ENCODE measurements at regions not wholly inside any gene's neighbourhood (a gene's known extent, or its start where the extent isn't known, plus 50 kb on each side); places are given as distances from the start of the nearest gene placed in this dataset.

- TF ChIP-seq, protein P1, sequence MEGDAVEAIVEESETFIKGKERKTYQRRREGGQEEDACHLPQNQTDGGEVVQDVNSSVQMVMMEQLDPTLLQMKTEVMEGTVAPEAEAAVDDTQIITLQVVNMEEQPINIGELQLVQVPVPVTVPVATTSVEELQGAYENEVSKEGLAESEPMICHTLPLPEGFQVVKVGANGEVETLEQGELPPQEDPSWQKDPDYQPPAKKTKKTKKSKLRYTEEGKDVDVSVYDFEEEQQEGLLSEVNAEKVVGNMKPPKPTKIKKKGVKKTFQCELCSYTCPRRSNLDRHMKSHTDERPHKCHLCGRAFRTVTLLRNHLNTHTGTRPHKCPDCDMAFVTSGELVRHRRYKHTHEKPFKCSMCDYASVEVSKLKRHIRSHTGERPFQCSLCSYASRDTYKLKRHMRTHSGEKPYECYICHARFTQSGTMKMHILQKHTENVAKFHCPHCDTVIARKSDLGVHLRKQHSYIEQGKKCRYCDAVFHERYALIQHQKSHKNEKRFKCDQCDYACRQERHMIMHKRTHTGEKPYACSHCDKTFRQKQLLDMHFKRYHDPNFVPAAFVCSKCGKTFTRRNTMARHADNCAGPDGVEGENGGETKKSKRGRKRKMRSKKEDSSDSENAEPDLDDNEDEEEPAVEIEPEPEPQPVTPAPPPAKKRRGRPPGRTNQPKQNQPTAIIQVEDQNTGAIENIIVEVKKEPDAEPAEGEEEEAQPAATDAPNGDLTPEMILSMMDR (IDR thresholded peaks at IDR 0.05) = no peak
These were observed 90.2 kb upstream of the KCNMB2 start for GRCh38 chr3:178446059-178446458.

GRCh38 chr3:178450476-178450875 lies 85.8 kb upstream of the KCNMB2 start:
- TF ChIP-seq, protein P1 (IDR thresholded peaks at IDR 0.05) = no peak

GRCh38 chr3:178451799-178452198 lies 84.4 kb upstream of the KCNMB2 start:
- TF ChIP-seq, protein P1 (IDR thresholded peaks at IDR 0.05) = no peak

DNA sequence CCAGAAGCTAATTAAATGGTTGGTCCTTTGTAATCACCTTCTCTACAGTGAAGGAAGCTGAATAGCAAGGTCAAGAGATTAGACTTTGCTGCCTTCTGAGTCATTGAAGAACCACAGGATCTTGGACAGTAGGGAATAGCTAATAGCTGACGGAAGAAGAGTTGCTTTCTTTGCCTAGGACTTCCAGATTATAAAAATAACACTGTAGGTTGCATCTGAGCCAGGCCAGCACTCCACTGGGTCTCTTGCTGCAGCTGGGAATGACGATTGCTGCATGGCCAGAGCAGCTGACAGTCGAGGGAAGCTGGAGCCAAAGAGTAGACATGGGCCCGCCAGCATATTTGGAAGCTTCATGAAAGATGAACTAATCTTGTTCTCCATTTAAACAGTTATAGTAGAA lies 81.5 kb upstream of the KCNMB2 start:
- TF ChIP-seq, protein P1 (IDR thresholded peaks at IDR 0.05) = no peak

DNA sequence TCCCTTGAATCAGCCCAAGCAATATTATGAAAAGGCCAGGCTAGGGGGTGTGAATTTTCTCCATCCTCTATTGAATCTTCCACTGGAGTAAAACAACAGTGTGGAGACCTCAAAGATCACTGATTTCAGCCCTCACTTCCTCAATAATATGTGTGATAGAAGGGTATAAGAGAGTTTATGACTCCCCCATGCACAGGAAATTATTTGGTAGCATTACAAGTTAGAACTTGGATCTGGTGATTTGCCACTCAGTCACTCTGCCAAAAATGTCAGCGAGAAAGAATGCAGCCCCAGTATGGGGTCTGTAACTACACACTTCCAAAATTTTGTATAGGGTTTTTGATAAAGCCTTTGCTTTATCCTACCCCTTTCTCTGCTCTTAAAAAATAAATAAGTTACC lies 81.0 kb upstream of the KCNMB2 start:
- TF ChIP-seq, protein P1 (IDR thresholded peaks at IDR 0.05) = no peak

DNA sequence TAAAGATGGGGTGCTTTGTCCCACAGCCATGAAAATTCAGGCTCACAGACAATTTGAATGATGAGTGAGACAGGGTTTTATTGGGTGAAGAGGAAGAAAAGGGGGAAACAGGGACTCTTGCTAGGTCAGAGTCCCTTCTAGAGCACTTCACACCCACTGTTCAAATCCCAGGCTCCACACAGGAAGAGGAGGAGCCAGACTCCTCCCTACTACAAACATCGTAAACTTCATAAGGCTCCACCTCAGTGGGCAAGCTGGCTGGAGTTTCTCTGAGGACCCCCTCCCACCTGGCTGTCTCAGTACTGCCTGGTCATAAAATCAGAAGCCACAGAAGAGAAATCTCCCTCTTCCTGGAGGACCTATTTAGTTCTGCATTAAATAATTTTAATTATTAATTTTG lies 80.3 kb upstream of the KCNMB2 start:
- TF ChIP-seq, protein P1 (IDR thresholded peaks at IDR 0.05) = no peak

GRCh38 chr3:178456621-178457285 lies 79.5 kb upstream of the KCNMB2 start:
- TF ChIP-seq, protein P1 (IDR thresholded peaks at IDR 0.05) = no peak

DNA sequence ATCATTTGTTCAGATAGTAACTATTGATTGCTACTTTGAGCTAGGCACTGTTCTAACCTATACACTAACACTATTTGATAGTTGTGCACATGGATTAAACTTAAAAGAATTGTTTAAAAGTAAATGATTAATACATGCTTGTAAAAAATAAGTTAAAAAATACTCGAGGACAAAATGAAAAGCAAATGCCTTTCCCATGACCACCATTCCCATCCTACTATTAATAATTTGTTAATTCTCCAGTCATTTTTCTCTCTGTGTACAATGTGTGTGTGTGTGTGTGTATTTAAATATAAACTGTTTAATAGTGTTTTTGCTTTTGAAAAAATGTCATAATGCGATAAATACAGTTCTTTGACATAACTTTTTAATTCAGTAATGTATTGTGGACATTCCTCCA lies 78.7 kb upstream of the KCNMB2 start:
- TF ChIP-seq, protein P1 (IDR thresholded peaks at IDR 0.05) = no peak

All from LNCAP (cell line).